H1 (cell line): ENCODE measurements at regions not wholly inside any gene's neighbourhood (a gene's known extent, or its start where the extent isn't known, plus 50 kb on each side); places are given as distances from the start of the nearest gene placed in this dataset.

Experiments used
- CHD7 ChIP-seq: fragments of 300-600 bp; sonication (generic); IDR thresholded peaks from 2 replicates; pipeline ENCODE4 v1.7.1; 2012; ENCODE audit warnings: low read length, moderate library complexity, mild to moderate bottlenecking, inconsistent platforms; ENCODE audit not compliant: insufficient replicate concordance
- CTBP2 ChIP-seq: IDR thresholded peaks from 2 replicates; pipeline ENCODE4 v1.7.0; 2011; ENCODE audit warnings: borderline replicate concordance, mild to moderate bottlenecking, moderate library complexity, mixed read lengths, low read length; ENCODE audit not compliant: insufficient read depth, insufficient read length
- CTCF ChIP-seq, 3 experiments: IDR thresholded peaks; 1 replicate in 2 of 3; 2 replicates in 1 of 3; pipeline versions ENCODE4 v1.5.1 to v1.6.1; 2011; ENCODE audit warnings: low read length in 3 of 3, mild to moderate bottlenecking in 3 of 3, inconsistent platforms in 2 of 3, low read depth in 1 of 3, moderate library complexity in 1 of 3; ENCODE audit not compliant: insufficient read depth in 1 of 3; ENCODE audit errors: control extremely low read depth in 1 of 3
- EGR1 ChIP-seq: IDR thresholded peaks from 2 replicates; pipeline ENCODE4 v1.6.1; 2011; ENCODE audit warnings: low read depth, low read length, borderline replicate concordance
- HDAC6 ChIP-seq: IDR thresholded peaks from one replicate; pipeline ENCODE4 v1.7.1; 2012; ENCODE audit warnings: low read depth, mild to moderate bottlenecking, inconsistent platforms, low read length, moderate library complexity
- RBBP5 ChIP-seq: IDR thresholded peaks from 2 replicates; pipeline ENCODE4 v1.7.1; 2012; ENCODE audit warnings: low read depth, mild to moderate bottlenecking, inconsistent platforms, low read length, moderate library complexity, borderline replicate concordance
- SP1 ChIP-seq: IDR thresholded peaks from 2 replicates; pipeline ENCODE4 v1.6.1; 2011; ENCODE audit warnings: low read depth, low read length
- TBP ChIP-seq: IDR thresholded peaks from 2 replicates; pipeline ENCODE4 v1.6.1; 2011; ENCODE audit warnings: low read depth, low read length, improper control_type of control experiment

- no peak for TF ChIP-seq CHD7
- no peak for TF ChIP-seq CTCF (IDR thresholded peaks at IDR 0.05; ENCODE audit: control extremely low read depth in 1 of 3, insufficient read depth in 1 of 3, low read depth in 1 of 3, low read length in 3 of 3)
- no peak for TF ChIP-seq SP1
- TF ChIP-seq RBBP5, result no peak
- TF ChIP-seq TBP, result no peak
- no peak for TF ChIP-seq CTBP2
- TF ChIP-seq EGR1, result no peak
- TF ChIP-seq HDAC6, result no peak
Measured at GRCh38 chrX:10071451-10072144, 85.2 kb upstream of the CLCN4 start (continued).
